SH-SY5Y (cell line): ENCODE measurements at regions not wholly inside any gene's neighbourhood (a gene's known extent, or its start where the extent isn't known, plus 50 kb on each side); places are given as distances from the start of the nearest gene placed in this dataset.

Experiments
- GATA2 ChIP-seq: IDR thresholded peaks from 2 replicates; pipeline ENCODE4 v1.6.1; 2011; ENCODE audit warnings: mild to moderate bottlenecking, low read depth, low read length
- GATA3 ChIP-seq: IDR thresholded peaks from 2 replicates; pipeline ENCODE4 v1.6.1; 2011; ENCODE audit warnings: low read depth, mild to moderate bottlenecking, low read length, moderate library complexity

DNA sequence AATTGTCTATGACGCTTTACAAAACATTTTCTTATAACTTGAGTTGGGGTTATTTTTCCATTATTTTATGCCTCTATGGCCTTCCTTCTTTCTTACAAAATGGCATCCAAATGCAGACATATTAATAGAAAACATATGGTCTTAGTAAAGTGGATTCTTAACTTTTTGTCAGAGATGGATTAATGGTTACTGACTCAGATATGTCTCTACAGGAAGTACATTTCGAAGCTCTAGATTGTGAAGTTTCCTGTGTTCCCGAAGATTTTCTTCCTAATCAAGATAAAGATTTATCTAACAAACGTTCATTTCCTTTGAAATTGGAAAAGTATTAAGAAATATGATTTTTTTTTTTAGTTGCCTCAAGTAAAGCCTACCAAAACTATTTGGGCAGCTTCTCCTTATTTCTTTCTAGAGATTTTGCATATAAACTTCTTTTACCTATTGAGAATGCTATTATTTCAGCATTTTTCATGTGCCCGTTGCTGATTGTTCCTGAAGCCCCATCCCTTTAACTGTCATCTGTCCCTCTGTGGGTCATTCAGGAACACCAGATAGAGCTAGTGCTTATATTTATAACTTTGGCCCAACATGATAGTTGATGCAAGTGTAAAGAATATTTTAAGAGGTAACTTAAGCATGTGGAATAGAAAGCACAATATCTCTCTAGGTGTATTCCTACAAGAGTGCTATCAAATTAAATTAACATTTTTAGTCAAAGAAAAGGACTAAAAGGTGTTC, 498.0 kb downstream of the CCDC85A start:
- TF ChIP-seq GATA2 = no peak
- TF ChIP-seq GATA3 = no peak
